GM21526 (cell line): ENCODE measurements at regions not wholly inside any gene's neighbourhood (a gene's known extent, or its start where the extent isn't known, plus 50 kb on each side); places are given as distances from the start of the nearest gene placed in this dataset.

ENCODE experiments used
- ATAC-seq: cut with Tn5 transposase; IDR thresholded peaks from one replicate; pipeline ENCODE4 v1.9.1; 2021; ENCODE audit warnings: moderate library complexity; ENCODE audit not compliant: unreplicated experiment, low FRiP score

DNA sequence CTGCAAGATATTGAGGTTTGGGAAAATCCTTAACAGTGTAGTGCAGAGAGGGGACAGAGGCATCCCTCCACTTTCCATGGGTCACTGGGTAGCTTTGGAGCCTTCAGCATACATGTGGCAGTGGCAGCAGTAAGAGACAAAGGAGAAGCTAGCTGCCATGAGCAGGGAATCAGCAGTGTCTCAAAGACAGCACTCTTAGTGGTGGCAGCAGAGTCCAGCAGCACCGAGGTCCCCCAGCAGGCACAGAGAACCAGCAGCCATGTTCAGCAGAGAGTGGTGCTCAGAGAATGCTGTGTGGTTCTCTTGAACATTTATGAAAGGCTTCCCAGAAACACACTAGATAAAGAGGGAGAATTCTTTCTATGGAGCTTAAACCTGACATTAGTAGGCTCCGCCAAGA is 308.5 kb downstream of the CENPC start:
- ATAC-seq: no peak

DNA sequence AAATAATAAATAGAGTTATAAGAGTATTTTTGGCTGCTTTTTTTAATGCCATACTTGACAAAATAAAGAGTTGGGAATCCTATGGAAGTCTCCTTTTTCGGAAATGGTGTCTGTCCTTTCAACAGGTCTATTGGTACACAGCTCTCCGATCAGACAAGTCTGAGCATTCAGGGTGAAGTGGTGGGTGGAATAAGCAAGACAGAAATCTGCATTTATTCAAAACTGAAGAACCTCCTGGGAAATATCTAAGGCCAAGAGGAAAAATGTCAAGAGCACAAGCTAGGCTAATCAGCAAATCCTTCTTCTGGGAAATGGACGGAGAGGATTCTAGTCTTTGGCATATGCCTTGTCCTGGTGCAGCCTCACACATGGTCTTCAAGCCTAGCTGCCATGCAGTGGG is 309.0 kb downstream of the CENPC start:
- ATAC-seq: no peak

DNA sequence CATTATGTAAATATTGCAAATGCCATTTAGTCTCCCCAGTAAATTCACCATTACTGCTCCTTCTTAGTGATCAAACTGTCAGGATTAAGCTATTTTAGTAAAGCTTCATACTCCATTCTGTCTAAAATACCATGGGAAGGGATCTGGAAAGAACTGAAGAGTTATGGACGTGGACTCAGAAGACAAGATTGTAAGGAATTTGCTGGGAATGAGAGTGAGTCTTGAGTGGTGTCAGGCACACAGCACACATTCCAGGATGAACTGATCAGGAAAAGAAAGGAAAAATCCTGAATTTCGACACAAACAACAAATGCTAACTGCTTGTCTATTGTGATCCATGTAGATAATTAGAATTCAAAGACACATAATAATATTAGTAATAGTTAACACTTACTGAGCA is 311.0 kb downstream of the CENPC start:
- ATAC-seq: no peak

DNA sequence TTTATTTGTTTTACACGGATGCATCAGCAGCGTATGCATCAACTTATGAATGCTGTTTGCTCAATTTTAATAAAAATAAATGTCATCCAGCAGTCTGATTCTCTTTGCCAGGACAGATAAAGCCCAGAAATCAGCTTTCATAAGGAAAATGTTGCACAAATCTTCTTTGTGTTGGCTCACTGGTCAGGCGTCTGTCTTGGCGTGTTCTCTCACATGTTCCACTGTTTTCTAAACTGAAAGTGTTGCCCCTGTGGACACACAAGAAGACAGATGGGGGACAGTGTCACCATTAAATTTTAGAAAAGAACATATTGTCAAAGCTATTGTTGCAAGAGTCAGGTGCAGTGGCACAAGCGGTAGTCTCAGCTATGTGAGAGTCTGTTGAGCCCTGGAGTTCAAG is 316.2 kb downstream of the CENPC start:
- no peak for ATAC-seq

DNA sequence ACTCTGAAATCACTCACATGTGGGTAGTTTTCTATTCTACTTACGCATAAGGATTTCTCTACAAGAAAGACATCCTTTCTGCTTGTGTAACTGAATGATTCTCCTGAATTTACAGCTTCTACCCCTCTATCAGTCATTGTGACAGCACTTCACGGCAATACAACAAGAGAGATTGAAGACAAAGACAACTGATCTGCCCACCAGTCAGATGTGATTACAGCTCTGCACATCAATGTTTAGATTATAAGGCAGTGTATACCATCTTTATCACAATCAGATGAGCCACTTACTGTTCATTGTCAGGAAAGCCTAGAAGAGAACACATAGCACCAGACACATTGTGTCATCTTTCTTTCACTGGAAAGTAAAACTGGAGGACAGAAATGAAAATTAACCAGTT is 324.4 kb downstream of the CENPC start:
- ATAC-seq: no peak

DNA sequence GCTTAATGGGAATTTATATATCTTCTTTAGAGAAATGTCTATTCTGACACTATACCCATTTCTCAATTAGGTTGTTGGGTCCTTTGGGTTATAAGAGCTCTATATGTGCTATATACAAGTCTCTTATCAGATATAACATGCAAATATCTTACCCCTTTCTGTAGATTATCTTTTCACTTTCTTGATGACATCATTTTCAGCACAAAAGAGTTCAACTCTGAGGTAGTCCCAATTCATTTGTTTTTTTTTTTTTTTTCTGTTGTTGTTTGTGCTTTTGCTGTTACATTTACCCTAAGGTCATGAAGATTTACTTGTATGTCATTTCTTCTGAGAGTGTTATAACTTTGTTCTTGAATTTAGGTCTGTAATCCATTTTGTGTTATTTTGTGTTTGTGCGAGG is 326.4 kb downstream of the CENPC start:
- no peak for ATAC-seq

DNA sequence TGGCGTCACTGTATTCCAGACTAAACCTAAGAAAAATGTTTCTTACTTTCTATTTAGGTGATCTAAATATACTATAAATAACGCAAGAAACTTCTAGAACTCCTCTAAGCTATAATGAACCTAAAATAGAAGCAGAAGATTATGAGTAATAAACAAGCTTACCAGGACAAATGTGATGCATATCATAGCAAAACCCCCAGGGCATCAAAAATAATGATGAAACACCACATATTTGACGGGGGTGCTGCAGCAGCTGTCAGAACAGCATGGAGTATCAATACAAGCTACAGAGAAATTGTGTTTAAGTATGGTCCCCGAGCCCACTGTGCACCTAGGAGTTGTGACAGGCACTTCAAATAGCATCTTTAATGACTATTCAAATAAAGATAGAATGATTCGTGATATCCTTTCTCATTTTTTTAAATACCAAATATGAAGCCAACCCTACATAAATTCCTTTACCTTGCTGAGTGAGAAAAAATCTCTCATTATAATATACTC is 337.3 kb downstream of the CENPC start:
- ATAC-seq: no peak

DNA sequence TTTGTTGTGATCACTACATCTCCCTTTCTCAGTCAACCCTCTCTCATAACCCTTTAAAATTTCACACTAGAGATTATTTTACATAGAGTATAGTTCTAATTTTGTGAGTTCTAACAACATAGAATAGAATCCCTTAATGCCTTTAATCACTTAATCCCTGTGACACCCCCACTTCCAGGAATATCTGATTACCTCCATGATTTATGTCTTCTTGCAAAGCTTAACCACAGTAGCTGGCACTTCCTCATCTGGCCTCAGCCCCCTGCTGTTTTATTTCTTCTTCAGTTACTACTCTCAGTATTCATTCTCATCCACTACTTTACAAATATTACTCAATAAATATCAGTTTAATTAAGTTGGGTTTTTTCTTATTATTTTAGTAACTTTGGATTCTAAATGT is 340.9 kb downstream of the CENPC start:
- no peak for ATAC-seq

DNA sequence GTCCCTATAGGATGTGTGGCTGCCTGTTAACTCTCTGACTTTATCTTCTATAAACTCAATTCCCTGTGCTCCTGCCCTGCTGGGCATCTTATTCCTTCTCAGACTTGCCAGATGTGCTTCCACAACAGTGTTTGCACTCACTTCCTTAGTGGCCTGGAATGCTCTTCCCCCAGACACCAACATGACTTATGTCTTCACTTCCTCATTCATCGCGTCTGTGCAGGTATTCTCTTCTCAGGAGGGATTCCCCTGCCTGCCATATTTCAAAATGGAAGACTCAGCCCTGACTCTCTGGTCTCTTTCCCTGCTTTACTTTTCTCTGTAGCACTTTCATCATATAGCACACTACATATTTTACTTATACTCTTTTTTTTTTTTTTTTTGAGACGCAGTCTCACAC is 344.0 kb downstream of the CENPC start:
- no peak for ATAC-seq

DNA sequence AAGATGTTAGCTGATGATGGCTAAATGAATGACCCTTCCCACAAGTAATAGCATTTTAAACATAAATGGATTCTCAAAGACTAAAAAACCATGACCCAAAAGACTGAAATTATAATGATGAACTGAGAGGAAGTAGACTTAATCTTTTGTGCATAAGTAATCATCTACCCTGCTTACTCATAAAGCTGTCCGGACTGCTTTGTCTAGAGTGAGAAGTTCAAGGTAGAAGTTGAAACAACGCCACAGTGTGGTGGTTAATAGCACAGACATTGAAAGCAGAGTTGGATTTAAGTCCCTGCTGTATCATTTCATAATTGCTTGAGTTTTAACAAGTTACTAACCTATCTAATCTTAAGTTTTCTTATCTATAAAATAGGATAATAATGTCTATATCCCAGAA is 346.6 kb downstream of the CENPC start:
- ATAC-seq: peak; percentile 56

DNA sequence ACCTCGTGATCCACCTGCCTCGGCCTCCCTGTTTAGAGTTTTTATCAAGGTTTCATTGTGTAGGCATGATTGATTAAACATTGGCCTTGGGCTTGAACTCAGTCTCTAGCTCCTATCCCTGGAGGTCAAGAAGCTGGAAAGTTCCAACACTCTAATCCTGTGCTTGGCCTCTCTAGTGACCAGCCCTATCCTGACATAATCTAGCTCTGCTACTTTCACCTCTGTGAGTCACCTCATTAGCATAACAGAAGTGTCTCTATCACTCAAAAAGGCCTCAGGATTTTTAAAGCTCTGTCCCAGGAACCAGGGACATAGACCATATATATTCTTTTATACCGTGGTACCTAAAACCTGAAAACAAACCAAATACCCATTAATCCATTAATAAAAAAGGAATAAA is 377.5 kb downstream of the CENPC start:
- ATAC-seq: no peak

DNA sequence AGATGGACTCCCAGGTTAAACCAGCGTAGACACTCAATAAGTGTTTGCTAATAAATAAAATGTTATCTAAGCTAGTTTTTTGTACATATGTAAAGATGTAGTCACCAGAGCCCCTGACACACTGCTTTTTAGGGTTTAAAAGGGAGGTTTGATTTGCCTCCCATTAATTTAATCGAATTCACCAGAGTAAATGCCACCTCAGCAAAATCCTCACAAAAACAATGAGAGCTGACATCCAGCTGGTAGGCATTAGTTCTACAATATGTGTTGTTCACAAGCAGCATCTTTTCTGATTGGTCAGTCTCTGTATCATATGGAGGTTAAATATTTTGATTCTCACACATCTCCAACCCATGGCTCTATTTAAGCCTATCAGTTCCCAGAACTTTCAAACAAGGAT is 382.6 kb downstream of the CENPC start:
- ATAC-seq: no peak

DNA sequence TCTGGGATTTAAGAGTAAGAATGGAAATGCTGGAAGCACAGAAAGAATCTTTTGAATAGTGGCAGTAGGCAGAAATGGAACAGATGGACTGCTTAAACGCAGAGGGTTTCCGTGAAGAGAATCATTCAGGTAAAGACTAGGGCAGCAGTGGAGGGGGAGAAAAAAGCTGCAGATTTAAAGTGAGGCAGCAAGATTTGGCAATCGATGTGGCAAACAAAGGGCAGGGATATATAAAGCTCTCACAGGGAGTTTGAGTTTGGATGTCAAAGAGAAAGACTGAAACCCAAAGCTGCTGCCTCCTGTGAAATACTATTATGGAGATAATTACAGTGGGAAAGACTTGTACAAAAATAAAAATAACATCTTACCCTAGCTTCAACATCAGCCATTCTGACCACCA is 384.0 kb downstream of the CENPC start:
- ATAC-seq: no peak

DNA sequence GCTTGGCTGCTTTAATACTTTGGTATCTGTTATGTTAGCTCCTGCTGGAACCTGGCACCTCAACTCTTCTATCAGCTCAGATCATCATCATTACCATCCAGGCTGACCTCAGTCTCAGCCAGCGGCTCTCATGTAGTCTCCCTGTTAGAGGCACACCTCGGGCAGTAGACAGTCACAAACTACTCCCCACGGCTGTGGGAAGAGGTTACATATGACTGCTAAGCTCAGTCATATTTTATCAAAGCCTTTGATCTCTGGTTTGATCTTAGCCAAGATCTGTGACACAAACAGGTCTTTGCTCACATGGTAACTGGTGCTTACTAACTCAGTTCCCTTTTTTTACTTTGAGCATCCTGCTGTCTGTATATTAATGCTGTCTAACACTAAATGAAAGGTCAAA is 384.9 kb downstream of the CENPC start:
- no peak for ATAC-seq

DNA sequence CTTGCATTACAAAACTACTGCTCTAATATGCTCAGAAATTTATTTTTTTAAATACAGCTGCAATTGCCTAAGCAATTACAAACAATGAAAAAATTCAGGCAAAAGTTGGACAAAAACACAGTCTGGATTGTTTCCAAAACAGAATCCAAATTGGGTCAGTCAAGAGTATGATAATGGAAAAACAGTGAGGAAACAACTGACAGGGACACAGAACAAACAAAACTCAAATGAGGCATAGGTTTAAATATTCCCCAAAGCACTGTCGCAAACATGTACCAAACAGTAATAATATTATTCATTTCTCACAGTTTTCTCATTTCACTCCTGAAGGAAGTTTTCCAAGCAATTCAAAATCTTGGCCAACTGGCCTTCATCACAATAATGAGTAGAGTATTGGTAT is 386.6 kb downstream of the CENPC start:
- no peak for ATAC-seq

DNA sequence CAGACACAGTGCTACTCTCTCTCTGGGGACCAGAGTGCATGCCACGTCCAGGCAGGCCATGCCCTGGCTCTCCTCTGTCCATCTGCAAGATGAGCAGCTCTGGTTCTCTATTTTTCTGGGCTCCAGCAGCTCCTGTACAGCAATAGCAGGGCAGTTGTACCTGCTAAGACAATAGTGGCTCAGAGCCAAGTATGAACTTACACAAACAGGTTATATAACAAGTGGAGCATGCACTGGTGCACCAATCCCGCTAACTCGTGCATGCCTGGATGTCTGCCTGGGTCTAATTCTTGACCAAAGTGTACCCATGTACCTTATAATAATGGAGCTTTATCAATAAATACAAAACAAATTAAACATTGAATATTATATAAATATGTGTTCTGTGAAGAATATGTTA is 392.3 kb downstream of the CENPC start:
- no peak for ATAC-seq

DNA sequence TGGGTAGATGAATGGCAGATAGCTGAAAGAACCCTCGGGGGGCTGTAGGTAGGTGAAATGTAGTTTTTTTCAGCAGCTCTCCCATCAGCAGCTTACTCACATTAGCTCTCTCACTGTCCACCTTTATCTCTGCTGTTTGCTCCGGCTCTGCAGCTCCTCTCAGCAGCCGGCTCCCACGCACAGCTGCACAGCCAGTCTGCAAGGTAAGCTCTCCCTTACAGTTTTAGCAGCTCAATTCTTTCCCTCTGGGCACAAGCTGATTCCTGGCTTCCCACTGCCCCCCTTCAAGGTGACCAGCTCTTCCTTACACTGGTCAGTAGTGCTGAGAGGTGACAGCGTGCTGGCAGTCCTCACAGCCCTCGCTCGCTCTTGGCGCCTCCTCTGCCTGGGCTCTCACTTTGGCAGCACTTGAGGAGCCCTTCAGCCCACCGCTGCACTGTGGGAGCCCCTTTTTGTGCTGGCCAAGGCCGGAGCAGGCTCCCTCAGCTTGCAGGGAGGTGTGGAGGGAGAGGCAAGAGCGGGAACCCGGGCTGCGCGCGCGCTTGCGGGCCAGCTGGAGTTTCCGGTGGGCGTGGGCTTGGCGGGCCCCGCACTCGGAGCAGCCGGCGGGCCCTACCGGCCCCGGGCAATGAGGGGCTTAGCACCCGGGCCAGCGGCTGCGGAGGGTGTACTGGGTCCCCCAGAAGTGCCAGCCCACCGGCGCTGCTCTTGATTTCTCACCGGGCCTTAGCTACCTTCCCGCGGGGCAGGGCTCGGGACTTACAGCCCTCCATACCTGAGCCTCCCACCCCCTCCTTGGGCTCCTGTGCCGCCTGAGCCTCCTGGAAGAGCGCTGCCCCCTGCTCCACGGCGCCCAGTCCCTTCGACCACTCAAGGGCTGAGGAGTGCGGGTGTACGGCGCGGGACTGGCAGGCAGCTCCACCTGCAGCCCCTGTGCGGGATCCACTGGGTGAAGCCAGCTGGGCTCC is 393.6 kb downstream of the CENPC start:
- no peak for ATAC-seq

DNA sequence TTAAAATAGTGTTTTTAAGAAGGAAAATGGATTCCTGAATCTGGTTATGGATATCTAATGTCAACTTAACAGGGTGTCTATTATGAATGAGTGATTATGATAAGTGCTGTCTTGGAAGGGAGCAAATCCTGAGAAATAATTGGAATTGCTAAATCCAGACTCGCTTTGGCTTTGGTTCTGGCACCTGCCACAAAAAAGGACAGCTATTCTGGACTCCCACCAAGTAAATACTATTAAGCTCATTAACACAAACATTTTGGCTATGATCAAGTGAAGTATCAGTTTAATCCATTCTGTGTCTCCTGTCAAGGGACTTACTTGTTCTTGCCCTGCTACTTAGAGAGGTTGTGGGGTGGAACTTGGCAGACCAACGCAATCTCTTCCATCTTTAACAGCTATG is 403.7 kb downstream of the CENPC start:
- ATAC-seq: no peak

DNA sequence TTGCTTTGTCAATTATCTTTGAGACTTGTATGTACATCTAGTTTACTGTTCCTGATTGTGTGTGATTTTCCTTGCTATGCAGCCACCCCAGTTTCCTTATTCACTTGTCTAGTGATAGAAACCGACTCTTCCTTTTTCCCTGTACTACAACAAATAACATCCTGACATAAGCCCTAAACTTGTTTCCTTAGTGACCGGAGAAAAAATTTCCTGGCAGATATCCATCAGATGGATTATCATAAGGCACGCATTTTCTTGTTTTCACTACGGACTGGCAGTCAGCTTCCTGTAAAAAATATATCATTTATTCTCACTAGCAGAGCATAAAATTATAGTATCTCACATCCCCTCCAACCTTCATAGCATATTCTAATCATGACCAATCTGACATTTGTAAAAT is 410.7 kb downstream of the CENPC start:
- ATAC-seq: no peak

DNA sequence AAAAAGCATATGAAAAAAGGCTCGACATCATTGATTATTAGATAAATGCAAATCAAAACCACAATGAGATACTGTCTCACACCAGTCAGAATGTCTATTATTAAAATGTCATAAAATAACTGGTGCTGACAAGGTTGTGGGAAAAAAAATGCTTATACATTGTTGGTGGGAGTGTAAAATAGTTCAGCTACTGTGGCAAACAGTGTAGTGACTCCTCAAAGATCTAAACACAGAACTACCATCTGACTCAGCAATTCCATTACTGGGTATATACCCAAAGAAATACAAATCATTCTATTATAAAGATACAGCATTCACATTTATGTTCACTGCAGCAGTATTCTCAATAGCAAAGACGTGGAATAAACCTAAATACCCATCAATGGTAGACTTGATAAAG is 412.1 kb downstream of the CENPC start:
- ATAC-seq: no peak

DNA sequence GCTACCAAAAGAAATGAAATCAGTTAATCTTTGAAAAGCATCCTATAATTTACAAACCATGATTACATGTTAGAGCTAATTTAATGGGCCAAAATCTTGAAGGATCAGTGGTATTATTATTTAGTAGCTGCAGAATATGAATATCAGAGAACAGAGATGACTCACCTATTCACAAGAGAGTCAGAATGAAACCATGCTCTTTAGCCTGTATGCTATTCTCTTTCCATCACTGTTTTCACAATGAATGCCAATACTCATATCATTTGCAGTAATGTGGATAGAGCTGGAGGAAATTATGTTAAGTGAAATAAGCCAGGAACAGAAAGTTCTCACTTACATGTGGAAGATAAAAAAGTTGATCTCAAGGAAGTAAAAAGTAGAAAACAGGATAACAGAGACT is 414.1 kb downstream of the CENPC start:
- peak; percentile 91 for ATAC-seq

DNA sequence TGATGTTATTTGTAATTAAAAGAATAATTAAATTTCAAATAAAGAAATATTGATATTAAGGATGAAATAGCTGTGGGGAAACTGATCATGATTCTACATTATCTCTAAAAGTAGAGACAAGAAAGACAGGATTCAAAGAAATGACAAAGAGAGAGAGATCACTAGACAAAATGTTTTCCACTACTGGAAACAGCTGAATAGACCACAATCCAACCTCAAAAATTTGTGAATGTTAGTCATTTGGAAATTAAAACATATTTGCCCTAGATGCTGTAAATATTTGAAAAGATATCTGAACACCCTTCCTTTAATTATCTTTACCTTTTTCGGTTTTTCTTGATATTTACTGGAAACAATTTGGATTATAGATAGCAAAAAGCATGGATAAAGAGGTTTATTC is 414.9 kb downstream of the CENPC start:
- no peak for ATAC-seq
